SK-N-SH (cell line): ENCODE measurements at regions not wholly inside any gene's neighbourhood (a gene's known extent, or its start where the extent isn't known, plus 50 kb on each side); places are given as distances from the start of the nearest gene placed in this dataset.

Experiments
- CTCF ChIA-PET: fragments of 300-600, 350-600 bp; formaldehyde crosslinking; extraction: SDS; loops from one replicate; lab custom pipeline; 2021; lab: Yijun Ruan, JAX
- POLR2A ChIA-PET: fragments of 350-600 bp; sonication (Branson Sonifier 250); formaldehyde crosslinking; extraction: SDS; loops from one replicate; lab custom pipeline; 2020; ENCODE audit warnings: antibody characterized with exemption, inconsistent platforms; lab: Yijun Ruan, JAX
- DNase-seq: peaks from one replicate; pipeline ENCODE4 v3.0.0; 2012
- H2AFZ ChIP-seq: fragments of 200-600 bp; sonication (generic); 2 replicates; pipeline ENCODE4 v1.8.1; 2016; ENCODE audit warnings: antibody characterized with exemption, mild to moderate bottlenecking, low read depth
- H3F3A ChIP-seq: fragments of 200-600 bp; sonication (generic); replicated peaks from 2 replicates; pipeline ENCODE3; 2016; ENCODE audit warnings: antibody characterized with exemption, mild to moderate bottlenecking; ENCODE audit not compliant: insufficient read depth
- H3K27ac ChIP-seq, 2 experiments: fragments of 200-500 bp in 1 of 2; fragments of 200-600 bp in 1 of 2; sonication (Bioruptor generic) in 1 of 2; sonication (generic), shearing (Covaris generic) in 1 of 2; 2 replicates each; pipeline versions ENCODE4 v1.5.1 to v1.6.1; 2014 to 2016; ENCODE audit warnings: low read depth in 2 of 2, inconsistent platforms in 1 of 2, low read length in 1 of 2, mild to moderate bottlenecking in 1 of 2, mixed read lengths in 1 of 2
- H3K27me3 ChIP-seq: fragments of 200-600 bp; sonication (generic), shearing (Covaris generic); 2 replicates; pipeline ENCODE4 v1.6.1; 2016; ENCODE audit warnings: mixed run types; ENCODE audit not compliant: insufficient read depth
- H3K36me3 ChIP-seq, 2 experiments: fragments of 200-500 bp in 1 of 2; fragments of 200-600 bp in 1 of 2; sonication (Bioruptor generic) in 1 of 2; sonication (generic) in 1 of 2; replicated peaks in 1 of 2; 2 replicates each; pipeline versions ENCODE3 to v1.5.1; 2014 to 2016; ENCODE audit warnings: low read length in 1 of 2, mild to moderate bottlenecking in 1 of 2; ENCODE audit not compliant: insufficient read depth in 2 of 2, control insufficient read depth in 1 of 2
- H3K4me1 ChIP-seq, 2 experiments: fragments of 200-500 bp in 1 of 2; fragments of 200-600 bp in 1 of 2; sonication (Bioruptor generic) in 1 of 2; sonication (generic), shearing (Covaris generic) in 1 of 2; 2 replicates each; pipeline versions ENCODE4 v1.5.1 to v1.6.1; 2014 to 2016; ENCODE audit warnings: low read depth in 1 of 2, low read length in 1 of 2, mixed run types in 1 of 2; ENCODE audit not compliant: insufficient read depth in 2 of 2, control insufficient read depth in 1 of 2
- H3K4me2 ChIP-seq: fragments of 200-600 bp; sonication (generic), shearing (Covaris generic); 2 replicates; pipeline ENCODE4 v1.6.1; 2017; ENCODE audit warnings: mixed run types
- H3K4me3 ChIP-seq, 2 experiments: fragments of 200-500 bp in 1 of 2; fragments of 200-600 bp in 1 of 2; sonication (Bioruptor generic) in 1 of 2; sonication (generic), shearing (Covaris generic) in 1 of 2; 2 replicates each; pipeline versions ENCODE4 v1.5.1 to v1.8.1; 2014 to 2016; ENCODE audit warnings: low read depth in 2 of 2, inconsistent platforms in 1 of 2, low read length in 1 of 2, mild to moderate bottlenecking in 1 of 2, mixed read lengths in 1 of 2, moderate library complexity in 1 of 2
- H3K79me2 ChIP-seq: fragments of 200-600 bp; sonication (generic); 2 replicates; pipeline ENCODE4 v1.8.1; 2017; ENCODE audit warnings: mild to moderate bottlenecking; ENCODE audit not compliant: insufficient read depth
- H3K9ac ChIP-seq: fragments of 200-600 bp; sonication (generic); 2 replicates; pipeline ENCODE4 v1.6.1; 2017; ENCODE audit warnings: mixed run types
- H3K9me2 ChIP-seq: fragments of 200-600 bp; sonication (generic); 2 replicates; pipeline ENCODE4 v1.6.1; 2017; ENCODE audit warnings: mixed run types
- H3K9me3 ChIP-seq: fragments of 200-600 bp; sonication (generic); 2 replicates; pipeline ENCODE4 v1.6.1; 2017; ENCODE audit warnings: mixed run types, mild to moderate bottlenecking, moderate library complexity
- H4K20me1 ChIP-seq: fragments of 200-600 bp; sonication (generic); 2 replicates; pipeline ENCODE4 v1.6.1; 2017; ENCODE audit warnings: mild to moderate bottlenecking, mixed run types; ENCODE audit not compliant: insufficient read depth
- CHD2 ChIP-seq: fragments of 150-350 bp; IDR thresholded peaks from 2 replicates; pipeline ENCODE4 v1.6.1; 2018; ENCODE audit warnings: low read length; ENCODE audit not compliant: partially characterized antibody
- CTCF ChIP-seq: fragments of 200-600 bp; sonication (generic); IDR thresholded peaks from 2 replicates; pipeline ENCODE4 v1.6.1; 2017; ENCODE audit warnings: antibody characterized with exemption, mild to moderate bottlenecking, moderate library complexity
- ELF1 ChIP-seq: IDR thresholded peaks from 2 replicates; pipeline ENCODE4 v1.4.0; 2012
- EZH2phosphoT487 ChIP-seq: fragments of 200-600 bp; sonication (generic); IDR thresholded peaks from 2 replicates; pipeline ENCODE4 v1.6.1; 2017; ENCODE audit warnings: low read depth, mixed run types, mild to moderate bottlenecking, antibody characterized with exemption, moderate library complexity, borderline replicate concordance
- FOSL2 ChIP-seq: IDR thresholded peaks from 2 replicates; pipeline ENCODE4 v1.4.0; 2012; ENCODE audit warnings: low read depth, mild to moderate bottlenecking, moderate library complexity, borderline replicate concordance
- FOXJ3 ChIP-seq: sonication (generic); formaldehyde crosslinking; IDR thresholded peaks from 2 replicates; pipeline ENCODE4 v1.5.1; 2020; ENCODE audit warnings: mild to moderate bottlenecking, missing genetic modification reagents
- FOXM1 ChIP-seq: IDR thresholded peaks from 2 replicates; pipeline ENCODE4 v1.4.0; 2012; ENCODE audit warnings: low read depth, mild to moderate bottlenecking
- JUND ChIP-seq: IDR thresholded peaks from 2 replicates; pipeline ENCODE4 v1.4.0; 2012
- MAX ChIP-seq: IDR thresholded peaks from 2 replicates; pipeline ENCODE4 v1.4.0; 2012; ENCODE audit warnings: low read depth
- NFIC ChIP-seq: IDR thresholded peaks from 2 replicates; pipeline ENCODE4 v1.4.0; 2012; ENCODE audit warnings: borderline replicate concordance
- NRF1 ChIP-seq: IDR thresholded peaks from 2 replicates; pipeline ENCODE4 v1.6.1; 2012; ENCODE audit warnings: low read depth, mild to moderate bottlenecking, low read length
- POLR2AphosphoS5 ChIP-seq: IDR thresholded peaks from 2 replicates; pipeline ENCODE4 v1.6.1; 2012; ENCODE audit warnings: low read depth, low read length
- RCOR1 ChIP-seq: fragments of 150-350 bp; IDR thresholded peaks from 2 replicates; pipeline ENCODE4 v1.6.1; 2017; ENCODE audit warnings: antibody characterized with exemption, low read length
- RXRA ChIP-seq: IDR thresholded peaks from 2 replicates; pipeline ENCODE4 v1.4.0; 2012; ENCODE audit warnings: low read depth, mild to moderate bottlenecking, borderline replicate concordance
- SIN3A ChIP-seq: IDR thresholded peaks from 2 replicates; pipeline ENCODE4 v1.6.1; 2012; ENCODE audit warnings: low read depth, mild to moderate bottlenecking, low read length, moderate library complexity, borderline replicate concordance
- SMC3 ChIP-seq: IDR thresholded peaks from 2 replicates; pipeline ENCODE4 v1.6.1; 2012; ENCODE audit warnings: low read depth, low read length, improper control_type of control experiment
- TAF1 ChIP-seq: IDR thresholded peaks from 2 replicates; pipeline ENCODE4 v1.6.1; 2012; ENCODE audit warnings: low read depth, mild to moderate bottlenecking, low read length, moderate library complexity, borderline replicate concordance
- USF1 ChIP-seq: IDR thresholded peaks from 2 replicates; pipeline ENCODE4 v1.4.0; 2012; ENCODE audit warnings: low read depth, borderline replicate concordance
- USF2 ChIP-seq: fragments of 150-350 bp; IDR thresholded peaks from 2 replicates; pipeline ENCODE4 v1.6.1; 2017; ENCODE audit warnings: antibody characterized with exemption, low read length, low read depth, borderline replicate concordance
- ZBTB33 ChIP-seq: IDR thresholded peaks from 2 replicates; pipeline ENCODE4 v1.4.0; 2012; ENCODE audit warnings: low read depth, borderline replicate concordance
- WGBS: methylation state at CpG from one replicate; pipeline ENCODE4 v1.1.6; 2017; ENCODE audit warnings: low lambda C conversion rate; 5-methylcytosine and 5-hydroxymethylcytosine counted together

- Histone ChIP-seq H2AFZ (no peak overlapping the region), H3K9me2 (no peaks in the 10 kb centered on the region), H3K27me3 (no peaks in the 10 kb centered on the region), H3K9me3 (no peaks in the 10 kb centered on the region), H3K79me2 (no peaks in the 10 kb centered on the region), H3K36me3 (no peaks in the 10 kb centered on the region), H3K9ac (no peak overlapping the region), H3K4me1 (no peaks in the 10 kb centered on the region), H3F3A (no peaks in the 10 kb centered on the region), H3K4me3 (no peak overlapping the region), H3K27ac (no peak overlapping the region), H3K4me2 (no peak overlapping the region), H4K20me1 (no peaks in the 10 kb centered on the region)
- POLR2A ChIA-PET: no interaction called here
- TF ChIP-seq SIN3A: no peak
- TF ChIP-seq RCOR1: no peak
- no peak for TF ChIP-seq CHD2
- no peak for TF ChIP-seq NRF1
- no peak for TF ChIP-seq MAX
- TF ChIP-seq USF1: no peak
- no peak for TF ChIP-seq SMC3
- TF ChIP-seq JUND: no peak
- no peak for TF ChIP-seq FOXM1
- no peak for TF ChIP-seq FOSL2
- TF ChIP-seq NFIC: no peak
- no peak for TF ChIP-seq USF2
- CTCF ChIA-PET: no interaction called here
- no peak for DNase-seq
Observed at GRCh38 chr14:36396798-36397197, 76.4 kb upstream of the MBIP start.

GRCh38 chr14:36394593-36394992 is 74.2 kb upstream of the MBIP start:
- WGBS: 0% methylated on average over 1 of the region's 1 CpG
- H3K36me3 ChIP-seq: no peaks in the 10 kb centered on the region
- CTCF ChIA-PET: interaction anchor here (1.0 kb wide), 1 partner anchor 18 kb away, joined by 4 read pairs; no protein-coding TSS in a partner anchor

More at GRCh38 chr14:36394593-36394992, 74.2 kb upstream of the MBIP start:
- Histone ChIP-seq H3K4me2 (no peak overlapping the region), H3K79me2 (no peaks in the 10 kb centered on the region), H3K9me2 (no peaks in the 10 kb centered on the region), H3K9me3 (no peaks in the 10 kb centered on the region), H4K20me1 (no peaks in the 10 kb centered on the region), H3K4me1 (no peaks in the 10 kb centered on the region), H3K9ac (no peak overlapping the region), H3K27me3 (no peaks in the 10 kb centered on the region), H3F3A (no peaks in the 10 kb centered on the region), H3K27ac (no peak overlapping the region), H2AFZ (no peak overlapping the region), H3K4me3 (no peak overlapping the region)
- POLR2A ChIA-PET: no interaction called here
- DNase-seq: no peak
- TF ChIP-seq FOXM1 (no peak), CHD2 (no peak), SIN3A (no peak), USF2 (no peak), USF1 (no peak), CTCF (no peak), RCOR1 (no peak), ELF1 (no peak), JUND (no peak), ZBTB33 (no peak), MAX (no peak), RXRA (no peak), TAF1 (no peak), NFIC (no peak), FOSL2 (no peak), FOXJ3 (no peak), EZH2phosphoT487 (no peak), POLR2AphosphoS5 (no peak)
